Gastroesophageal sphincter (tissue), 3 donors: ENCODE measurements at regions not wholly inside any gene's neighbourhood (a gene's known extent, or its start where the extent isn't known, plus 50 kb on each side); places are given as distances from the start of the nearest gene placed in this dataset.

Experiments
- EP300 ChIP-seq: sonication (generic); formaldehyde crosslinking; IDR thresholded peaks from one replicate; pipeline ENCODE4 v1.6.1; 2017; ENCODE audit warnings: antibody characterized with exemption, mild to moderate bottlenecking
- POLR2A ChIP-seq, 2 donors: fragments of 450-650 bp; IDR thresholded peaks; one replicate each; pipeline ENCODE4 v1.6.1; 2017; ENCODE audit warnings: antibody characterized with exemption in 2 of 2, mild to moderate bottlenecking in 2 of 2, moderate library complexity in 1 of 2
- POLR2AphosphoS5 ChIP-seq: sonication (generic); formaldehyde crosslinking; IDR thresholded peaks from one replicate; pipeline ENCODE4 v1.6.1; 2017; ENCODE audit warnings: antibody characterized with exemption
- TF ChIP-seq, protein P1 (sequence below), 4 experiments: fragments of 200-600 bp in 2 of 4; fragments of 450-650 bp in 2 of 4; sonication (generic) in 1 of 4; IDR thresholded peaks; one replicate each; pipeline ENCODE4 v1.5.1; 2017 to 2019; ENCODE audit warnings: antibody characterized with exemption in 4 of 4, mild to moderate bottlenecking in 2 of 4, moderate library complexity in 2 of 4

GRCh38 chr16:76819226-76819916 is 371.6 kb upstream of the MON1B start:
- TF ChIP-seq, protein P1, sequence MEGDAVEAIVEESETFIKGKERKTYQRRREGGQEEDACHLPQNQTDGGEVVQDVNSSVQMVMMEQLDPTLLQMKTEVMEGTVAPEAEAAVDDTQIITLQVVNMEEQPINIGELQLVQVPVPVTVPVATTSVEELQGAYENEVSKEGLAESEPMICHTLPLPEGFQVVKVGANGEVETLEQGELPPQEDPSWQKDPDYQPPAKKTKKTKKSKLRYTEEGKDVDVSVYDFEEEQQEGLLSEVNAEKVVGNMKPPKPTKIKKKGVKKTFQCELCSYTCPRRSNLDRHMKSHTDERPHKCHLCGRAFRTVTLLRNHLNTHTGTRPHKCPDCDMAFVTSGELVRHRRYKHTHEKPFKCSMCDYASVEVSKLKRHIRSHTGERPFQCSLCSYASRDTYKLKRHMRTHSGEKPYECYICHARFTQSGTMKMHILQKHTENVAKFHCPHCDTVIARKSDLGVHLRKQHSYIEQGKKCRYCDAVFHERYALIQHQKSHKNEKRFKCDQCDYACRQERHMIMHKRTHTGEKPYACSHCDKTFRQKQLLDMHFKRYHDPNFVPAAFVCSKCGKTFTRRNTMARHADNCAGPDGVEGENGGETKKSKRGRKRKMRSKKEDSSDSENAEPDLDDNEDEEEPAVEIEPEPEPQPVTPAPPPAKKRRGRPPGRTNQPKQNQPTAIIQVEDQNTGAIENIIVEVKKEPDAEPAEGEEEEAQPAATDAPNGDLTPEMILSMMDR (IDR thresholded peaks at IDR 0.05) = no peak
- TF ChIP-seq POLR2AphosphoS5 = no peak
- no peak for TF ChIP-seq POLR2A (IDR thresholded peaks at IDR 0.05)
- TF ChIP-seq EP300 = no peak
